Gastrocnemius medialis (tissue), 4 donors: ENCODE measurements at regions not wholly inside any gene's neighbourhood (a gene's known extent, or its start where the extent isn't known, plus 50 kb on each side); places are given as distances from the start of the nearest gene placed in this dataset.

Experiments
- POLR2A ChIP-seq, 2 donors: fragments of 450-650 bp; IDR thresholded peaks; one replicate each; pipeline ENCODE4 v1.6.1; 2017; ENCODE audit warnings: antibody characterized with exemption in 2 of 2, mild to moderate bottlenecking in 2 of 2, moderate library complexity in 2 of 2
- TF ChIP-seq, protein P1 (sequence below), 5 experiments: fragments of 450-650 bp in 3 of 5; fragments of 200-600 bp in 2 of 5; sonication (generic) in 2 of 5; IDR thresholded peaks in 4 of 5; conservative IDR thresholded peaks in 1 of 5; 1 replicate in 4 of 5; 2 replicates in 1 of 5; pipeline ENCODE4 v1.5.1; 2016 to 2019; ENCODE audit warnings: antibody characterized with exemption in 5 of 5, mild to moderate bottlenecking in 3 of 5, moderate library complexity in 3 of 5

DNA sequence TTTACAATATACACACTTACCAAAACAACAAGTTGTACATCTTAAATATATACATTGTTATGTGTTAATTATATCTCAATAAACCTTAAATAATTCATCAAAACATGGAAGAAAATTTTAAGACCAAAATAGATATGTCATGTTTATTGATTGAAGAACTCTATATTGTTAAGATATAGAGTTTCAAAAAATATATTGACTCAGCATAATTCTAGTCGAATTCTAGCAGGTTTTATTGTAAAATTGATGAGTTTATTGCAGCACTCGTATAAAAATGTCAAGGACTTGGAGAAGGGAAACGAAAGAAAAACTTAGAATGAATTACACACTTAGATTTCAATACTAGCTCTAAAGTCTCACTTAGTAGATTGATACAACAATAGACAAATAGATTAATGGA is 575.4 kb upstream of the SORCS1 start:
- TF ChIP-seq, protein P1, sequence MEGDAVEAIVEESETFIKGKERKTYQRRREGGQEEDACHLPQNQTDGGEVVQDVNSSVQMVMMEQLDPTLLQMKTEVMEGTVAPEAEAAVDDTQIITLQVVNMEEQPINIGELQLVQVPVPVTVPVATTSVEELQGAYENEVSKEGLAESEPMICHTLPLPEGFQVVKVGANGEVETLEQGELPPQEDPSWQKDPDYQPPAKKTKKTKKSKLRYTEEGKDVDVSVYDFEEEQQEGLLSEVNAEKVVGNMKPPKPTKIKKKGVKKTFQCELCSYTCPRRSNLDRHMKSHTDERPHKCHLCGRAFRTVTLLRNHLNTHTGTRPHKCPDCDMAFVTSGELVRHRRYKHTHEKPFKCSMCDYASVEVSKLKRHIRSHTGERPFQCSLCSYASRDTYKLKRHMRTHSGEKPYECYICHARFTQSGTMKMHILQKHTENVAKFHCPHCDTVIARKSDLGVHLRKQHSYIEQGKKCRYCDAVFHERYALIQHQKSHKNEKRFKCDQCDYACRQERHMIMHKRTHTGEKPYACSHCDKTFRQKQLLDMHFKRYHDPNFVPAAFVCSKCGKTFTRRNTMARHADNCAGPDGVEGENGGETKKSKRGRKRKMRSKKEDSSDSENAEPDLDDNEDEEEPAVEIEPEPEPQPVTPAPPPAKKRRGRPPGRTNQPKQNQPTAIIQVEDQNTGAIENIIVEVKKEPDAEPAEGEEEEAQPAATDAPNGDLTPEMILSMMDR (IDR thresholded peaks at IDR 0.05 in 4 of 5, conservative IDR thresholded peaks at IDR 0.05 in 1 of 5), result no peak
- no peak for TF ChIP-seq POLR2A (IDR thresholded peaks at IDR 0.05)
